GDM1 (cell line): ENCODE measurements at regions not wholly inside any gene's neighbourhood (a gene's known extent, or its start where the extent isn't known, plus 50 kb on each side); places are given as distances from the start of the nearest gene placed in this dataset.
A peak's percentile ranks its signal among the peaks of the same experiment; 100 is the strongest.

Experiments
- DNase-seq: peaks from one replicate; lab custom pipeline; 2025; lab: John Stamatoyannopoulos, UW

- no peak for DNase-seq
Observed at GRCh38 chr6:118761645-118762044, 110.3 kb upstream of the CEP85L start.

DNA sequence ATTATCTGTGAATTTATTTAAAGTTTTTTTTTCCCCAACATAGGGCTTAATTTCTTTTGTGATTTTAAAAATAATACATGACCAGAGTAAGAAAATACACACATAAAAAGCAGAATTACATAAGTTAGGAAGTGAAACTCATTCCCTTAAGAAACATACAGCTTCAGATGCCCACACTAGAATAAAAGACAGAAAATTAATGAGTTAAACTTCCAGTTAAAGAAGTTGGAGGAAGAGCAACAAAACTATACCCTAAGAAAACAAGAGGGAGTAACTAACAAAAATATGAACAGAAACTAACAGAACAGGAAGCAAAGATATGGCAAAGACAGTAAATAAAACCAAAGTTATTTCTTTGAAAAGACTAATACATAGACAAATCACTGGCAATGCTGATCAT lies 107.6 kb upstream of the CEP85L start:
- no peak for DNase-seq

DNA sequence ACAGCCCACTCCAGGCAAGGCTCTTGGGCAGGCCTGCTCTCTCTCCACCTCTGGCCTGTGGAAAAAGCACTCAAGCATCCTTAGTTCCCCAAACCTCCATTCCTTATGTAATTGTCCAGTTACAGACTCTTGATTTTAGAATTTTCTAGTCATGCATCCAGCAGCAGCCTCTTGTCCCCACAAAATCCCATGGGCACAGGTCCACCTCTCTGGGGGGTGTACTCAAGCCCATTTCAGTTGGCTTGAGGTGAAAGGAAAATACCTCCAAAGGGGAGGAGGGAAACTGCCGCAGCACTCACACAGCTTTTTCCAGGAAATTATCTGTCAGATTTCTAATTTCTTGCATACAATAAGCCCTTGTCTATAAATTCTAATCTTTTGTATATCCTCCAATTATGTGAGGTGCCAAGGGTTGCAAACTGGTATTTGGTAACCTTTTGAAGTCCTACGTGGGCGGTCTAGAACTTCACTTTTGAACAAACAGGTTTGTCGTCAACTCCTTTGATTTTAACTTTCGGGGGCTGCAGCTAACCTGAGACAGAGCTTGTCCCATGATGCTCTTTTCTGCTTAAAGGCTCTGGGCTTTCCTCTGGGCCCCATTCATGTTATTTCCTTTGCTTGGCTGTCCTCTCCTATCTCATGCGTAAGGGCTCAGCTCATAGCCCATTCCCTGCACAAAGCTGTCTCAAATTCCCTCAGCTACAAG lies 104.7 kb upstream of the CEP85L start:
- DNase-seq: no peak

- DNase-seq: no peak
Observed at GRCh38 chr6:118752803-118753202, 101.4 kb upstream of the CEP85L start.

DNA sequence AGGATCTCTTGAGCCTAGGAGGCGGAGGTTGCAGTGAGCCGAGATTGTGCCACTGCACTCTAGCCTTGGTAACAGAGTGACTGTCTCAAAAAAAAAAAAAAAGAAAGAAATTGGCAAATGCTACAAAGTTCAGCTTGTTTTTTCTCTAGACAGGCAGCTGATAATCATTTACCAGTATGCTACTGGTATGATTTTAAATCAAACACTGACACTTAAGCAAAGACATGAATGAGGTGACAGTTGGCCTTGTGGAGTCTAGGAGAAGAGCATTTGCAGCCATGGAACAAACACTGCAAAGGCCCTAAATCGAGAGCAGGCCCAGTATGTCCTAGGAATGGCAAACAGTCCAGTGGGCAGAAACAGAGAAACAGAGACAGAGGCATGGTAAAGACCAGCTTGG lies 99.7 kb upstream of the CEP85L start:
- no peak for DNase-seq

GRCh38 chr6:118750143-118750542 lies 98.8 kb upstream of the CEP85L start:
- no peak for DNase-seq

DNA sequence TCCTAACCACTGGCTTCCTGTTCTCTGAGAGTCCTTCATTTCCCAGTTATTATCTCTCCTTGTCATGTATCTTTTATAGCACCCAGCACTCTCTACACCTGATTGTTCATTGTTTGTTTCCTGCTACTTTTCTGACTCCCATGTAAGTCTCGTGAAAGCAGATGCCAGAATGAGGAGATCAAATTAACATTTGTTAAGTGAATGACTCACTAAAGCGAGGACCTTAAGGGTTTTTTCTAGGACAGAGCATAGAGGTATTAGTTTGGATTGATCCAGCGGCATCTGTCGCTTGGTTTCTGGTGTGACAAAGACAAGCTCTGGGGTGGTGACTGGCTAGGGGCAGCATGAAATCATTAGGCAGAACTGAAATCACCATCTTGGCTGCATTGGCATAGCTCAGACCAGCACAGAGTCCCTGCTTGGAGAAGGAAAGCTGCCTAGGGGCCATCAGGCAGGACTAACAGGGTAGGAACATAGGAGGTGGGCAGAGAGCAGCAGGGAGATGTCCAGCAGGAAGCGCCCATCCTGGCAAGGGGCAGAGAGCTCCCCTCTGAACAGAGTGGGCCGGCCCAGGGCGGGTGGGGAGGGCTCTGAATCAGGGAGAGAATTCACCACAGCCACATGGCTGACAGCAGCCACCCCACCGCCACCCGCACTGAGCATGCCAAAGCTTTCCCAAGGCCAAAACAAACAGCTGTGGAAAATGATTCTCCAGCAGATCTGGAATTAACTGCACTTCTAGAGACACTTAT lies 97.1 kb upstream of the CEP85L start:
- no peak for DNase-seq

DNA sequence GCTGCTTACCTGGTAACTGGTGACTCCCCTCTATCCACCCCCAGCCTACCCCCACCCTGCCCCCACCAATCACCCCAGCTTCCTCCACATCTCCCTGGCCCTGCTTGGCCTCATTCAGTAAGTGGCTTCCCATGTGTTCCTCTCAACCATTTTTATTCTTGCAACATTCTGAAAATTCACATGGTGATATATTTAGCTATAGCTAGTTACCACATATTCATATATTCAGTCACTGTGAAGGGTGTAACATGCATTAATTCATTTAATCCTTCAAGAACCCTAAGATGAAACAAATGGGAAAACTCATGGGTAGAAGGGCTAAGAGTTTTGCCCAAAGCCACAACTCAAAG lies 95.4 kb upstream of the CEP85L start:
- no peak for DNase-seq

- DNase-seq: peak; percentile 68
Observed at GRCh38 chr6:118746145-118746824, 94.9 kb upstream of the CEP85L start.

DNA sequence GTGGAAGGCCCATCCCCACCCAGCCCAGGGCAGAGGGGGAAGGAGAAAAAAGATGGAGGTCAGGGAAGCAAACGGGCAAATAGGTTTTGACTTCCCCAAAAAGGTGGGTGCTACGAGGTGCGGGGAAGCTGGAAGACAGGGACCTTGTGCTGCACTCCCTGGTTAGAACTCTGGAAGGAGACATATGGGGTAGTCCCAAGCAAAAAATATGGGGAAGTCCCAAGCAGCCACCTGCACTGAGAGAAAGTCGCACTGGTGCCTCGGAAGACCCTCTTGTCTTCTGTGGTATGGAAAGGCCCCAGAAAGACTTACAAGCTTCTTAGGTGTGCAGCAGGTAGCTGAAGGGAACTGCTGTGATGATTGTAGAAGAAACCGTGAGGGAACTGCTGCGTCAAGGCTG lies 93.8 kb upstream of the CEP85L start:
- no peak for DNase-seq

GRCh38 chr6:118744261-118744941 lies 93.0 kb upstream of the CEP85L start:
- DNase-seq: no peak

GRCh38 chr6:118743746-118744145 lies 92.4 kb upstream of the CEP85L start:
- no peak for DNase-seq

DNA sequence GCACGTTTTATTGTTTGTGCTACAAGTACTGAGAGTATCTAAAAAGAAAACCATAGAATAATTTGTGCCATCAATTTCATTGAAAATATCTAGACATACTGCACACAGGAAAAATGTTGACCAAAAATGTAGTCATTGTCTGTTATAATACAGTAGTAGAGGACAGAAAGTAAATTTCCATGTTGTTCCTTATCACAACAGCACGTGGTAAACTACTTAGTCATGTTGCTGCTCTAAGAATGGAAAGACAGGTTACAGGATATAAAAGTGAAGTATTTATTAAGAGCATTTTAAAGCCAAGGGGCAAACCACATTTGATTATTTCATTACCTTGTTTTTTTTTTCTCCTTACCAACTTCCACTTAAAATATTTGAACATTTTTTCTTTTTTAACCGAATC lies 89.0 kb upstream of the CEP85L start:
- DNase-seq: no peak

GRCh38 chr6:118739696-118740353 lies 88.4 kb upstream of the CEP85L start:
- no peak for DNase-seq

- DNase-seq: no peak
Observed at GRCh38 chr6:118736440-118736839, 85.0 kb upstream of the CEP85L start.

- DNase-seq: no peak
Observed at GRCh38 chr6:118735320-118735719, 83.9 kb upstream of the CEP85L start.

GRCh38 chr6:118725944-118726343 lies 74.6 kb upstream of the CEP85L start:
- no peak for DNase-seq

DNA sequence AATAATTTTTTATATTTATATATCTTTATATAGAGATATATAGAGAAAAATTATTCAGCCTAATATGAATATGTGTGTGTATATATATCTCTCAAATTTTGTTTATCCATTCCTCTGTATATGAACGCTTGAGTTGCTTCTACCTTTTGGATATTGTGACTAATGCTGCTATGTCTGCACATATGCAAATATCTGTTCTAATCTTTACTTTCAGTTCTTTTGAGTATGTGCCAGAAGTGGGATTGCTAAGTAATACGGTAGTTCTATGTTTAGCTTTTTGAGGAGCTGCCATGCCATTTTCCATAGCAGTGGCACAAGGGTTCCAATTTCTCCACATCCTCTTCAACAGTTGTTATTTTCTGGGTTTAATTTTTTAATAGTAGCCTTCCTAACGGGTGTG lies 72.8 kb upstream of the CEP85L start:
- no peak for DNase-seq

DNA sequence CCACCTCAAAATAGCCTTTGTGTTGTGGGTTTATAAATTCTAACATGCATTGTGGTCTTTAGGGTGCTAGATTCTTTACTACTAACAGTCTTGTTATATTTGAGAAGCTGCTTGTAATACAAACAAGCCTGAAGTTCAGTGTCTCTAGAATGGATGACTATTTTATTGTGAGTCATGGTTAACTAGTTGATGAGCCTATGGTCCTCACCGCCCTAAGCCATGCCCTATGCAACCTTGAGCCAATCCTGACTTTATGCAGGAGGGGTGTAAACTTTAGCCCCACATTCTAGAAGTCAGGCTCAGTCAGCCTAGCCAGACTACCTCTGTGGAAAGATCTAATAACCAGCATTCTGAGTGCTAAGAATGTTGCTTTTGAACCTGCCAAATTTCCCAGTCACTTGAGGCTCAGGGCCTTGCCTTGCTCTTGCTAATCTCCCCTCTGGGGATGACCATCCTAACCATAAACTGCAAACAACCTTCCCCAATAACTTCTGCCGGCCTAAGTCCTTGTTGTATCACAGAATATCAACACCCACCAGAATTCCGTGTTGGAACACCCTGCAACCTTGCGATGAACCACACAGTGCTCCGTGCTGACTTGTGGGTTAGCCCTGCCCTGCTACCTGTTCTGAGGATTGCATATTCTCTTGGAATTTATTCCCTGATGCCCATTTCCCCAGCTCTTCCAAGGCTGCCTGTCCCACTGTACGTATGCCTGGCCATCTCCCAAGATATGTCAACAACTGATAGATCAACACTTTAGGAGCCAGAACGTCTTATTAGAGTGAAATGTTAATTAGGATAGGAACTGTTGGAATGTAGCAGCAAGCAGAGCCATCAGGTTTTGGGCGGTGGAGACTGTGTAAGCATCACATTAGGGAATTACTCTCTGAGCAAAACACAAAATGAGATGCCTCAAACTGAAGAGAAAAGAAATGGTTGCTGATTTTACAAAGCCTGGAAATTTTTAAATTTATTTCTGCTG lies 71.7 kb upstream of the CEP85L start:
- no peak for DNase-seq

- DNase-seq: no peak
Observed at GRCh38 chr6:118720125-118720473, 68.7 kb upstream of the CEP85L start.
